HCT116 (cell line): ENCODE measurements at regions not wholly inside any gene's neighbourhood (a gene's known extent, or its start where the extent isn't known, plus 50 kb on each side); places are given as distances from the start of the nearest gene placed in this dataset.

Experiments used
- CEBPB ChIP-seq: IDR thresholded peaks from 2 replicates; pipeline ENCODE4 v1.6.1; 2012; ENCODE audit warnings: low read depth
- EZH2 ChIP-seq: fragments of 200-600 bp; sonication (generic); IDR thresholded peaks from 2 replicates; pipeline ENCODE4 v1.6.1; 2017; ENCODE audit warnings: antibody characterized with exemption, mixed run types
- POLR2A ChIP-seq: IDR thresholded peaks from 2 replicates; pipeline ENCODE4 v1.7.0; 2011; ENCODE audit warnings: borderline replicate concordance; ENCODE audit not compliant: insufficient read depth, insufficient read length; ENCODE audit errors: extremely low read depth

DNA sequence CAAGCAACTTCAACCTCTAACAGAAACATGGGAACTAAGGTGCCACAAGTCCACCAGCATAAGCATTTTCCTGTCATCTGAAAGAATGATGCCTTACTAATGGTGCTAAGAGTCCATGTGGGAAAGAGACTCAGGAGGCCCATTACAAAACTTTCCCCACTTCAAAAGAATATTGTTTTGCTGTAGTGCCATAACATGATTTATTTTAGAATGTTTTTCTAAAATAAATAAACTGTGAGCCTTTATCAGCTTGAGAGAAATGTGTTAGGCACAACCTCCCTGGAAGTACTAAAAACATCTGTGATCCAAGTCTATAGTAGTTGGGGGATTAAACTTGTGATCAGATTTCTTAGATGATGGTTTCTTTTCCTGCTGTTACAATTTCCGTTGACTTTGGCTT lies 330.1 kb upstream of the MAP3K7 start:
- TF ChIP-seq POLR2A, result no peak
- TF ChIP-seq EZH2, result no peak
- no peak for TF ChIP-seq CEBPB
